A549 (cell line): ENCODE measurements at regions not wholly inside any gene's neighbourhood (a gene's known extent, or its start where the extent isn't known, plus 50 kb on each side); places are given as distances from the start of the nearest gene placed in this dataset.

Source experiments
- CBX8 ChIP-seq: fragments of 200-600 bp; sonication (generic); IDR thresholded peaks from 2 replicates; pipeline ENCODE4 v1.6.1; 2016
- JUN ChIP-seq, 2 experiments: fragments of >200 bp; sonication (Bioruptor Twin); formaldehyde crosslinking; IDR thresholded peaks; 2 replicates in 1 of 2; 3 replicates in 1 of 2; pipeline ENCODE4 v1.6.1; 2016 to 2017
- KDM1A ChIP-seq: fragments of 200-600 bp; sonication (generic); IDR thresholded peaks from 2 replicates; pipeline ENCODE4 v1.6.1; 2016; ENCODE audit warnings: low read depth, mild to moderate bottlenecking
- POLR2A ChIP-seq: IDR thresholded peaks from 2 replicates; pipeline ENCODE4 v1.6.1; 2012; ENCODE audit warnings: mild to moderate bottlenecking, low read length
- TP53 ChIP-seq: fragments of 250-450 bp; sonication (Bioruptor Pico); IDR thresholded peaks from 2 replicates; pipeline ENCODE4 v1.5.0; 2021; ENCODE audit warnings: mild to moderate bottlenecking, moderate library complexity
- TF ChIP-seq, protein P1 (sequence below): fragments of >200 bp; sonication (Bioruptor Twin); formaldehyde crosslinking; IDR thresholded peaks from 3 replicates; pipeline ENCODE4 v1.5.1; 2016
- TF ChIP-seq, protein P2 (sequence below): fragments of 150-350 bp; IDR thresholded peaks from 2 replicates; pipeline ENCODE4 v1.6.1; 2014; ENCODE audit warnings: low read depth, mild to moderate bottlenecking, low read length
- TF ChIP-seq, protein P3 (sequence below): IDR thresholded peaks from 2 replicates; pipeline ENCODE4 v1.6.1; 2012
- TF ChIP-seq, protein P4 (sequence below): fragments of 200-600 bp; sonication (generic); IDR thresholded peaks from 2 replicates; pipeline ENCODE4 v1.6.1; 2016; ENCODE audit warnings: antibody characterized with exemption, mild to moderate bottlenecking, moderate library complexity

DNA sequence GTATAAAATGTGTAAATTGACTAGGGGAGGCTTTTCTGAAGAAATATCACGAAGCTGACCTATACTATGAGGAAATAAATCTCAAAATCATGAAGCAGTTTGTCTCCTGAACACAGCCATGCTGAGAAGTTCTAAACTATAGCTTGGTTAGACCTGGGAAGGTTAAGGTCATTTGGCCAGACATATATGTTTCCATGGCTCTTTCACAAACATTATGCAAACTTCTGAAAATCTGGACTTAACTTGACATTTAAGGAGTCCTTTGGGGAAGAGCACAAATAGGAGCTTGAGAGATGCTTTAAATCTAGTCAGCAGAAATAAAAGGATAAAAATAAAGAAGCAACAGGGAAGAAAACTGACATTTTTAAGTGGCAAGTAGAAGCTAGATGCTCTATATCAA lies 115.9 kb upstream of the MEOX2 start:
- TF ChIP-seq, protein P1, sequence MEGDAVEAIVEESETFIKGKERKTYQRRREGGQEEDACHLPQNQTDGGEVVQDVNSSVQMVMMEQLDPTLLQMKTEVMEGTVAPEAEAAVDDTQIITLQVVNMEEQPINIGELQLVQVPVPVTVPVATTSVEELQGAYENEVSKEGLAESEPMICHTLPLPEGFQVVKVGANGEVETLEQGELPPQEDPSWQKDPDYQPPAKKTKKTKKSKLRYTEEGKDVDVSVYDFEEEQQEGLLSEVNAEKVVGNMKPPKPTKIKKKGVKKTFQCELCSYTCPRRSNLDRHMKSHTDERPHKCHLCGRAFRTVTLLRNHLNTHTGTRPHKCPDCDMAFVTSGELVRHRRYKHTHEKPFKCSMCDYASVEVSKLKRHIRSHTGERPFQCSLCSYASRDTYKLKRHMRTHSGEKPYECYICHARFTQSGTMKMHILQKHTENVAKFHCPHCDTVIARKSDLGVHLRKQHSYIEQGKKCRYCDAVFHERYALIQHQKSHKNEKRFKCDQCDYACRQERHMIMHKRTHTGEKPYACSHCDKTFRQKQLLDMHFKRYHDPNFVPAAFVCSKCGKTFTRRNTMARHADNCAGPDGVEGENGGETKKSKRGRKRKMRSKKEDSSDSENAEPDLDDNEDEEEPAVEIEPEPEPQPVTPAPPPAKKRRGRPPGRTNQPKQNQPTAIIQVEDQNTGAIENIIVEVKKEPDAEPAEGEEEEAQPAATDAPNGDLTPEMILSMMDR: no peak
- no peak for TF ChIP-seq POLR2A
- TF ChIP-seq, protein P2, sequence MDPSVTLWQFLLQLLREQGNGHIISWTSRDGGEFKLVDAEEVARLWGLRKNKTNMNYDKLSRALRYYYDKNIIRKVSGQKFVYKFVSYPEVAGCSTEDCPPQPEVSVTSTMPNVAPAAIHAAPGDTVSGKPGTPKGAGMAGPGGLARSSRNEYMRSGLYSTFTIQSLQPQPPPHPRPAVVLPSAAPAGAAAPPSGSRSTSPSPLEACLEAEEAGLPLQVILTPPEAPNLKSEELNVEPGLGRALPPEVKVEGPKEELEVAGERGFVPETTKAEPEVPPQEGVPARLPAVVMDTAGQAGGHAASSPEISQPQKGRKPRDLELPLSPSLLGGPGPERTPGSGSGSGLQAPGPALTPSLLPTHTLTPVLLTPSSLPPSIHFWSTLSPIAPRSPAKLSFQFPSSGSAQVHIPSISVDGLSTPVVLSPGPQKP: no peak
- TF ChIP-seq, protein P3, sequence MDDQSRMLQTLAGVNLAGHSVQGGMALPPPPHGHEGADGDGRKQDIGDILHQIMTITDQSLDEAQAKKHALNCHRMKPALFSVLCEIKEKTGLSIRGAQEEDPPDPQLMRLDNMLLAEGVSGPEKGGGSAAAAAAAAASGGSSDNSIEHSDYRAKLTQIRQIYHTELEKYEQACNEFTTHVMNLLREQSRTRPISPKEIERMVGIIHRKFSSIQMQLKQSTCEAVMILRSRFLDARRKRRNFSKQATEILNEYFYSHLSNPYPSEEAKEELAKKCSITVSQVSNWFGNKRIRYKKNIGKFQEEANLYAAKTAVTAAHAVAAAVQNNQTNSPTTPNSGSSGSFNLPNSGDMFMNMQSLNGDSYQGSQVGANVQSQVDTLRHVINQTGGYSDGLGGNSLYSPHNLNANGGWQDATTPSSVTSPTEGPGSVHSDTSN: no peak
- TF ChIP-seq, protein P4, sequence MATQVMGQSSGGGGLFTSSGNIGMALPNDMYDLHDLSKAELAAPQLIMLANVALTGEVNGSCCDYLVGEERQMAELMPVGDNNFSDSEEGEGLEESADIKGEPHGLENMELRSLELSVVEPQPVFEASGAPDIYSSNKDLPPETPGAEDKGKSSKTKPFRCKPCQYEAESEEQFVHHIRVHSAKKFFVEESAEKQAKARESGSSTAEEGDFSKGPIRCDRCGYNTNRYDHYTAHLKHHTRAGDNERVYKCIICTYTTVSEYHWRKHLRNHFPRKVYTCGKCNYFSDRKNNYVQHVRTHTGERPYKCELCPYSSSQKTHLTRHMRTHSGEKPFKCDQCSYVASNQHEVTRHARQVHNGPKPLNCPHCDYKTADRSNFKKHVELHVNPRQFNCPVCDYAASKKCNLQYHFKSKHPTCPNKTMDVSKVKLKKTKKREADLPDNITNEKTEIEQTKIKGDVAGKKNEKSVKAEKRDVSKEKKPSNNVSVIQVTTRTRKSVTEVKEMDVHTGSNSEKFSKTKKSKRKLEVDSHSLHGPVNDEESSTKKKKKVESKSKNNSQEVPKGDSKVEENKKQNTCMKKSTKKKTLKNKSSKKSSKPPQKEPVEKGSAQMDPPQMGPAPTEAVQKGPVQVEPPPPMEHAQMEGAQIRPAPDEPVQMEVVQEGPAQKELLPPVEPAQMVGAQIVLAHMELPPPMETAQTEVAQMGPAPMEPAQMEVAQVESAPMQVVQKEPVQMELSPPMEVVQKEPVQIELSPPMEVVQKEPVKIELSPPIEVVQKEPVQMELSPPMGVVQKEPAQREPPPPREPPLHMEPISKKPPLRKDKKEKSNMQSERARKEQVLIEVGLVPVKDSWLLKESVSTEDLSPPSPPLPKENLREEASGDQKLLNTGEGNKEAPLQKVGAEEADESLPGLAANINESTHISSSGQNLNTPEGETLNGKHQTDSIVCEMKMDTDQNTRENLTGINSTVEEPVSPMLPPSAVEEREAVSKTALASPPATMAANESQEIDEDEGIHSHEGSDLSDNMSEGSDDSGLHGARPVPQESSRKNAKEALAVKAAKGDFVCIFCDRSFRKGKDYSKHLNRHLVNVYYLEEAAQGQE: no peak
- no peak for TF ChIP-seq TP53 (CRISPR knock-in tag)
- TF ChIP-seq KDM1A: no peak
- TF ChIP-seq JUN (IDR thresholded peaks at IDR 0.05): no peak
- no peak for TF ChIP-seq CBX8
